Upper lobe of left lung (tissue), 4 donors: ENCODE measurements at regions not wholly inside any gene's neighbourhood (a gene's known extent, or its start where the extent isn't known, plus 50 kb on each side); places are given as distances from the start of the nearest gene placed in this dataset.

Experiments
- EP300 ChIP-seq, 4 donors: sonication (generic); formaldehyde crosslinking; IDR thresholded peaks; one replicate each; pipeline ENCODE4 v1.5.1; 2017; ENCODE audit warnings: antibody characterized with exemption in 4 of 4, control low read depth in 2 of 4
- POLR2A ChIP-seq, 4 donors: fragments of 450-650 bp; IDR thresholded peaks; one replicate each; pipeline ENCODE4 v1.5.1; 2016 to 2017; ENCODE audit warnings: antibody characterized with exemption in 4 of 4, mild to moderate bottlenecking in 2 of 4
- POLR2AphosphoS5 ChIP-seq, 2 donors: sonication (generic); formaldehyde crosslinking; IDR thresholded peaks; one replicate each; pipeline ENCODE4 v1.5.1; 2017; ENCODE audit warnings: antibody characterized with exemption in 2 of 2
- TF ChIP-seq, protein P1 (sequence below), 6 experiments: fragments of 450-650 bp in 4 of 6; fragments of 200-600 bp in 2 of 6; sonication (generic) in 2 of 6; IDR thresholded peaks; one replicate each; pipeline ENCODE4 v1.5.1; 2016 to 2019; ENCODE audit warnings: antibody characterized with exemption in 6 of 6

DNA sequence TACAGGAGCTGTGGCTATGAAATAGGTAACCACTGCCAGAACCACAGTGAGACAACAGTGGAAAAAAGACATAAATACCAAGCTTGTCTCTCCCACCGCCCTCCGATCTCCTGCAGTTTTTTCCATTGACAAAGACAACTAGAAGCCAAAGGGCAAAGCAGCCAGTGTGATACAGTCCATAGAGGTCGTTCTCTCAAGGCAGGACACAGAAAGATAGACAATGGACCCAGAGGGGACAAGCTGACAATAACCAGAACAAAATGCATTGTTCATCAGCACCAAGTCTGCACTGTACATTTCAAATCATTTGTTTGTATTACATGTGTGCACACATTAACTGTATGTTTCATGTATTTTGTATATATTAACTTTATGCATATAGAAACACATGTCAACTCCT lies 233.0 kb upstream of the NOL4 start:
- TF ChIP-seq, protein P1, sequence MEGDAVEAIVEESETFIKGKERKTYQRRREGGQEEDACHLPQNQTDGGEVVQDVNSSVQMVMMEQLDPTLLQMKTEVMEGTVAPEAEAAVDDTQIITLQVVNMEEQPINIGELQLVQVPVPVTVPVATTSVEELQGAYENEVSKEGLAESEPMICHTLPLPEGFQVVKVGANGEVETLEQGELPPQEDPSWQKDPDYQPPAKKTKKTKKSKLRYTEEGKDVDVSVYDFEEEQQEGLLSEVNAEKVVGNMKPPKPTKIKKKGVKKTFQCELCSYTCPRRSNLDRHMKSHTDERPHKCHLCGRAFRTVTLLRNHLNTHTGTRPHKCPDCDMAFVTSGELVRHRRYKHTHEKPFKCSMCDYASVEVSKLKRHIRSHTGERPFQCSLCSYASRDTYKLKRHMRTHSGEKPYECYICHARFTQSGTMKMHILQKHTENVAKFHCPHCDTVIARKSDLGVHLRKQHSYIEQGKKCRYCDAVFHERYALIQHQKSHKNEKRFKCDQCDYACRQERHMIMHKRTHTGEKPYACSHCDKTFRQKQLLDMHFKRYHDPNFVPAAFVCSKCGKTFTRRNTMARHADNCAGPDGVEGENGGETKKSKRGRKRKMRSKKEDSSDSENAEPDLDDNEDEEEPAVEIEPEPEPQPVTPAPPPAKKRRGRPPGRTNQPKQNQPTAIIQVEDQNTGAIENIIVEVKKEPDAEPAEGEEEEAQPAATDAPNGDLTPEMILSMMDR (IDR thresholded peaks at IDR 0.05), result no peak
- TF ChIP-seq POLR2AphosphoS5 (IDR thresholded peaks at IDR 0.05) (no peak), POLR2A (IDR thresholded peaks at IDR 0.05) (no peak), EP300 (IDR thresholded peaks at IDR 0.05) (no peak)
